GM18951 (cell line): ENCODE measurements at regions not wholly inside any gene's neighbourhood (a gene's known extent, or its start where the extent isn't known, plus 50 kb on each side); places are given as distances from the start of the nearest gene placed in this dataset.

ENCODE experiments used
- POLR2A ChIP-seq: IDR thresholded peaks from 4 replicates; pipeline ENCODE4 v1.6.1; 2011; ENCODE audit warnings: mild to moderate bottlenecking; ENCODE audit not compliant: insufficient read length, insufficient read depth; ENCODE audit errors: extremely low read depth
- in situ Hi-C: fragments of 300-500 bp; cut with MboI; formaldehyde crosslinking; loops from one replicate; pipeline ENCODE4 v1.12.0; 2022; ENCODE audit warnings: low sequenced_read_pairs, mixed read lengths, inconsistent platforms; ENCODE audit not compliant: unreplicated experiment

GRCh38 chr1:184811439-184812111, 56.9 kb upstream of the EDEM3 start:
- in situ Hi-C loops = loop anchor here (25.0 kb wide), 2 partner anchors 351 to 876 kb away; partner anchors contain the start of genes SWT1 and TRMT1L
- no peak for TF ChIP-seq POLR2A

- TF ChIP-seq POLR2A = no peak
- in situ Hi-C loops = loop anchor here (25.0 kb wide), 2 partner anchors 351 to 876 kb away; partner anchors contain the start of genes SWT1 and TRMT1L
Observed at GRCh38 chr1:184810735-184811343, 56.2 kb upstream of the EDEM3 start.

GRCh38 chr1:184806296-184806721, 51.7 kb upstream of the EDEM3 start:
- no peak for TF ChIP-seq POLR2A
- in situ Hi-C loops = loop anchor here (5.0 to 25.0 kb wide), 3 partner anchors 176 to 881 kb away; partner anchors contain the start of genes SWT1 and TRMT1L

- no peak for TF ChIP-seq POLR2A
- in situ Hi-C loops = loop anchor here (5.0 to 25.0 kb wide), 3 partner anchors 177 to 882 kb away; partner anchors contain the start of genes SWT1 and TRMT1L
Observed at GRCh38 chr1:184805667-184806295, 51.1 kb upstream of the EDEM3 start.
